Stimulated activated CD4-positive, alpha-beta T cell treated with anti-CD3 and anti-CD28 coated beads, Interleukin-1b, Interleukin-23, amount 100 ng/mL, for 1 hour (primary cell): ENCODE measurements at regions not wholly inside any gene's neighbourhood (a gene's known extent, or its start where the extent isn't known, plus 50 kb on each side); places are given as distances from the start of the nearest gene placed in this dataset.

Source experiments
- DNase-seq, 2 donors: peaks; one replicate each; pipeline ENCODE4 v3.0.0-alpha.2; 2020; ENCODE audit warnings: low read depth in 2 of 2

DNA sequence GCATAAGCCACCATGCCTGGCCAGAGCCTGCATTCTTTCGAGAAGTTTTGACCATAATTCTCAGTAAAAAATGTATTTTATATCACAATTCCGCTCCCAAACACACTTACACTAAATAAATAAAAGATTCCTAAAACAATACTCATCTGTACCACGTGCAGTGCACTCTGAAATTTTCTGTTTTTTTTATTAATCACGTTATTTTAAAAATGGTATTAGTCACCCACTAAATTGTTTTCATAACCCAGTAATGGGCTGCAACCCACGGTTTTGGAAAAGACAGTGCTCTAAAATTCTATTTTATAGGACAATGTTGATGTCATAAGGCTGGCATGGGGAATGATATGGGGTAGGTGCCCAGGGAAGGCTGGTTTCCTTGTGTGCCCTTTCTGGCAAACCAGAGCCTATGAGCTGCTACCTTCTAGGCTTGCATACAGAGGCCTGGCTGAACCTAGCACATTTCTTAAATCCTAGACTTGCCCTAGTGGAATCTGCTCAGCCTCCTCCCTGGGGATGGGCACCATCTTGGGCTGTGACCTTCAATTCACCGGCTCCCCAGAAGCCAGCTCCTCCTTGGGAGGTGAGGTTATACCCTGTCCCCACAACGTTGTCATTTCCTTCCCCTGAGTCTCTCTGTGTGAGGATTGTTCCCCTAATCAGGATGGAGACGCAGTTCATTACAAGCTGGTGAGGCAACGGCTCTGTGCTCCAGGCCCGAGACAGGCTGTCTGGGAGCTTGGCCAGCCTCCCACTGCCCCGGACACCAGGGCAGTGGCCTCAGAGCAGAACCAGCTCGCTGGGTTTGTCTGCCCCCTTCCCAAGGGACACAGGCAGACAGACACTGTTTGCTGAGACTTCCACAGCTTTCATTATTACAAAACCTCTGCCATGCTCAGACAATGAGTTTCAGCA, 116.5 kb upstream of the NAV2 start:
- no peak for DNase-seq

DNA sequence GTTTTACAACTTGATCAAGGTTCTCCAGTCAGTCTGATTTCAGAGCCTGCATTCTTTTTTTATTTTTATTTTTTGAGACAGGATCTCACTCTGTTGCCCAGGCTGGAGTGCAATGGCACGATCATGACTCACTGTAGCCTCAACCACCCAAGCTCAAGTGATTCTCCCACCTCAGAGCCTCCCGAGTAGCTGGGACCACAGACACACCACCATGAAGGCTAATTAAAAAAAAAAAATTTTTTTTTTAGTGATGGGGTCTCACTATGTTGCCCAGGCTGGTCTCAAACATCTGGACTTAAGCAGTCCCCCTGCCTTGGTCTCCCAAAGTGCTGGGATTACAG, 117.2 kb upstream of the NAV2 start:
- DNase-seq: no peak

DNA sequence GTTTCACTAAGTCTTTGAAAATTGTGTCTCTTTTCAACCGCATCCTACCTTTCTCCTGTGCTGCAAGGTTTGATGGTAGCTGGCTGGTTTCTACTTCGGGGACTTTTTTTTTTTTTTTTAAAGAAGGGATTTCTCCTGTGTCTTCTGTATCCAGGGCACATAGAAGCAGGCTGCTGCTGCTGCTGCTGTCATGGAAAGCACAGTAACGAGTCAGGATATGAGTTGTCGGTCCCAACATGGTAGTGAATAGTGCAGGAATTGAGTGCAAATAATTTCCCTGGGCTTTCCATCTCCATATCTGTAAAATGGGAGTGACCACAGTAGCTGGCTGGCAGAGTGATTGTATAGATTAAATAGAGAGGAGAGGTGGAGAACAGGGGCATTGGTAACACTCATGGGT, 118.3 kb upstream of the NAV2 start:
- DNase-seq: no peak

DNA sequence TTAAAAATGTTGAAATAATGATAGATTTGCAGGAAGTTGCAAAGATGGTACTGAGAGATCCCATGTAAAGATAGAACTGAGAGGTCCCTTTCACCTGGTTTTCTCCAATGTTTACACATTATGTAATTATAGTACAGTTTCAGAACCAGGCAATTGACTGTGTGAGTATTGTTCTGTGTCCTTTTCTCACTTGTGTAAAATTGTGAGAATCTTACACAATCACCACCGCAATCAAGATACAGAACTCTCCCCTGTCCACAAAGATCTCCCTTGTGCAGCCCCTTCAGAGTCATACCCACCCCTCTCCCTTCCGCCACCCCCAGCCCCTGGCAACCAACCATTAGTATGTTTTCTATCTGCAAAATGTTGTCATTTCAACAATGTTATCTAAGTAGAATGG, 119.8 kb upstream of the NAV2 start:
- DNase-seq: no peak

DNA sequence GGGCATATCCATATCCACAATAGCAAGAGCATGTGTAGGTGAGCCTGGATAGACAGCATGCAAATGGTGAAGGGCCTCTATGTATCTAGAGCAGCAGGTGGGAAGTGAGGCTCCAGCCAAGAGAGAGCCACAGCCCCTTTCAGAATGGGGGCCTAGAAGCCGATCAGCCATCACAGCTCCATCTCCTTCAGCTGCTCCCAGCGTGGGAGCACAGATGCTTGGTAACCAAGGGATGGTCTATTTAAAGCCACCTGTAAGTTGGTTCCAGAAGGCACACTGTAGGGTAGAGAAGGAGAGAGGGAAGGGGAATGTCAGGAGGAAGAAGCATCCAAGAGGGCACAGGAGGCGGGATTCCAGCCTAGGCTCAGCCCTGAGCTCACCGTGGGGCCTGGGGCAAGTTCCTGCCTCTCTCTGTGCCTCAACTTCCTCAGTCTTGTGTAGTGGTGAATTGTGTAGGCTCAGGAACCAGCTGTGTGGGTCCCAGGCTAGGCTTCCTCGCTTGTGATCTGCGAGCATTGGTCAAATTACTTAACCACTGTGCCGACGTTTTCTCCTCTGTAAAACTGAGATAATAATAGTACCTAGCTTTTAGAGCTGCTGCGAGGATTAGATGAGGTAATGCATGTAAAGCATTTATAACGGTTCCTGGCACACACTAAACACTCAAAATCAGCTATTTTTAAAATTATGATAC, 122.9 kb upstream of the NAV2 start:
- no peak for DNase-seq

DNA sequence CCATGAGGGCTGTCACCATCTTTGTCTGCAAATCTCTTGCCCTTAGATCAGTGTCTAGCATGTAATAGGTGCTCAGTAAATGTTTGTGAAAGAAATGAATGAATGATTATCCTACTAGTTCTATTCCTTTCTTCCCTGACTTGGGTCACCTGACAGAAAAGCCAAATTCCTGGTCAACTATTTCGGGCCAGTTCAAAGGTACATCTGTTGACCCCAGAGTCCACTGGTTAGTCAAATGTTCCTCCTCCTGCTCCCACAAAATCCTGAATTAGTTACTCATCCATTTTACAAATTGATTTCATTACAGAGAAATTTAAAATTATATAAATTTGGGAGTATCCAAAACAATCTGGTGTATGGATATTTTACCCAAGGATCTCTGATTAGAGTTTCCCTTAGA, 124.7 kb upstream of the NAV2 start:
- no peak for DNase-seq

DNA sequence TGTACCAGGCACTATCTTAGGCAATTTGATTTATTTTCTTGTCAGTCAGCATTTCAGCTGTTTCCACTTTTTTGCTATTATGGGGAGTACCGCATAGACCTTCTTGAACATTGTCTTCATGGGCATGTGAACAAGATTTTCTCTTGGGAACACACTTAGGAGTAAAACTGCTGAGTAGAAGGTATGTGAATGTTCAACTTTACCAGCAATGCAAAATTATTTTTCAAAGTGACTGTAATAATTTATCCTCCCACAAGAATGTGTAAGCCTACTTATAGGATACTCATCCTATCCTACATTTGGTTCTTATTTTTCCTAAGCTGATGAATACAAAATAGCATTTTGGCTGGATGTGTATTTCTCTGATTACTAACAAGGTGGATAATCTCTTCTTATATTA, 132.0 kb upstream of the NAV2 start:
- no peak for DNase-seq

DNA sequence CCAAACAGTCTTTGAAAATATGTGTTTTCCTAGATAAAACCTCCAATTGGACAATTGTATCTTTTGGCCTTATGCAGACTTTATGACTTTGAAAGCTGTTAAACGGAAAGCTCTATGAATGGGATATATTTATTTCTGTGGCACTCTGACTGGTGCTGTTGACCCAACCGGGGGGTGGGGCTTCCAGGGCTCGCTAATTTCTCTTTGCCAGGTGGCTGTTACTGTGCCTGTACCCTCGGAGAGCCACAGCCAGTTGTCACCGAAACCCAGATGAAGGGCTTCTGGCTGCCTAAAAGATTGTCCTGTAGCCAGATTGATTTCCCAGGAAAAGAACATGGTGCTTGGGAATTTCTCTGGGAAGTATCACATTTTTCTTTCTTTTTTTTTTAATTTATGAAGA, 132.7 kb upstream of the NAV2 start:
- no peak for DNase-seq

DNA sequence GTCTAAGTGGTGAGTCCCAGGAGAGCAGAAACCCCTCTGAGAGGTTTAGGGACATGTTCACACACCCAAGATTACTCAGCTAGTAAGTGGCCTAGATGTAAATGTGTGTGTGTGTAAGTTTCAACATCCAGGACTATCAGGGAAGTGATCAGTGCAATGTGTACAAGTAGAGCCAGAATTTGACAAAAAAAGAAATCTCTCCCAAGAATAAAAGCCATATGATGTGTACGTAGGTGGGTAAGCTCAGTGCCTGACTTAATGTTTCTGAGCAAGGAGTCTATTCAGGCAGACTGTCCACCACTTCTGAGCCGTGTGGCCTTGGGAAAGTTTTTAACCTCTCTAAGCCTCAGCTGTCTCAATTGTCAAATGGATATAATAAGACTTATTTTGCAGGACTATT, 133.8 kb upstream of the NAV2 start:
- no peak for DNase-seq

DNA sequence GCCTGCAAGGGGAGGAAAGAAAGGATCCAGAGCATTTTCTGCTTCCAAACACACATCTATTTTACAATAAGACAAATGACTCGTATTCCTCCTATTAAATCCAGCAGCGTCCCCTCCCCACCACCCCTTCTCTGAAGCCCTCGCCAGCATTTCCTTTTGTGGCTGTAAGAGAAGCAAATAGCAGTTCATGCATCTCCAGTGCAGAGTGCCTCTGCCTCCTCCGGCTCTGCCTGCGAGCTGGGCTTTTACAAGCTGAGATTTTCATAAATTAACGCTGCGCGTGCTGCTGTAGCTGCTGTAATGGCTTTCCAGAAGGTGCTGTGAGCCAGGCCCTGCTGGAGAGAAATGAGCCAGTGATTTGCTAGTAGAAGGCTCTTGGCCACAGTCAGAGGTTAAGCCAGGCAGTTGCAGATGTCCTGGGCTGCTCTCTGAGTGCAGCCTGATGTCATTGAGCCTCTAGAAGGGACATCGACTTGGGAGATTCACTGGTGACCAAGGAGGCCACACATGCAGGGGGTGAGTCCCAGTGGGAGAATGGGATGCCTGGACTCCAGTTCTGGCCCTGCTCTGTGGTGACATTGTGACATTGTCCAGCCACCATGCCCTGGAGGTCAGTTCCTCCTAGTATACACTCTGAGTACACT, 134.5 kb upstream of the NAV2 start:
- no peak for DNase-seq

DNA sequence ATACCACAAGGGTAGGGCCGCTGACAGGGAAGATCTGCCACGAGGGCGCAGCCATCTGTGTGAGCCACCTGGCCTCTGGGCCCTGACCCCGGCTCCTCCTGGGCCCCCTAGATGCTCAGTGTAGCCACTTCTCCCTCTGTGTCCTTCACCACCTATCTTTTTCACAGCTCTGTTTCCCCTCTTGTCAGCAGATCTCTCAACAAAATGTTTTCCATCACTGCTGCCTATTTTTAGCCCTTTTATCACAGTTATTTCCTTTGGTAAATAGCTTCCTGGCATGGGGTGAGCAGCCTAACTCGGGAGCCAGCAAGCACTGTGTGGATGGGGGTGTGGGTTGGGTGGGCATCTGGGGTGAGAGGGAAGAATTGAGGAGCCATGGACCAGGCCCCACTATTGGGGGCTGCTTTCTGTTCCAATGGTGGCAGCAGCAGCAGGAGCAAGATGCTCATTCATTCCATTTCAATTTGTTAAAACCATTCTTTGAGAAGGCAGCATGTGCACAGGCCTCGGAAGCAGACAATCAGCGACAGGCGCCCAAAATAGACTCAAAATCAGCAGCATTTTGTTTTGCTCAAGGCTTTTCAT, 135.2 kb upstream of the NAV2 start:
- no peak for DNase-seq

DNA sequence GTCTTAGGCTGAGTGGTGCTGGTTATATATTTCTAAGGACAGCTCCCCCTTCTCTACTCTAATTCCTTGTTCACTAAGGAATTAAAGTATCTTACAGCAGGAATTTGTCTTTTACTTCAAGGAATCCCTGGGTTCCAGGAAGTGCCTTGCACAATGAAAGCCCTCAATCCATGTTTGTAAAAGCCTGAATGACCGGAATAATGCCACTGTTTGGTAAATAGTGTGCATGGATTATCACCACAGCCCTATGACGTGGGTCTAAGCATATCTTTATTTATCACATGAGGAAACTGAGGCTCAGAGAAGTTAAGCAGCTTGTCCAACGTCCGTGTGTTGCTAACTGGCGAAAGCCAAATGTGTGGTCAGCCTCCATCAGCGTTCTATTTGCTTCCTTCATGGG, 135.7 kb upstream of the NAV2 start:
- no peak for DNase-seq

DNA sequence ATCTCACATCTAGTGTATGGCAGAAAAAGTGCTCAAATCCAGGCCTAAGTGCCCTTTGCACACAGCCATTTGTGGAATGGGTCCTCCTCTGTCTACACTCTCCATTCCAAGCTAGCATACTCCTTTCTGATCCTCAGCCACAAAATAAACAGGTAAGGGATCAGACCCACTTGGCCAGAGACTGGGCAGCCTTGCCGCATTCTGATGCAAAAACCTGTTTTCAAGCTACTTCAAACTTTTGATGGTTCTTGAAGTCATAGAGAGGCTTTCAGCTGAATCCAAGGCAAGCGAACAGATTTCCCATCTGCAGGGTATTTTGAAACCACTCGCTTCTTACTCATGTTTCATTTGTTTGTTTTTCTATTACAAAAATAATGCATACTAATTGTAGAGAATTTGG, 136.6 kb upstream of the NAV2 start:
- DNase-seq: no peak

DNA sequence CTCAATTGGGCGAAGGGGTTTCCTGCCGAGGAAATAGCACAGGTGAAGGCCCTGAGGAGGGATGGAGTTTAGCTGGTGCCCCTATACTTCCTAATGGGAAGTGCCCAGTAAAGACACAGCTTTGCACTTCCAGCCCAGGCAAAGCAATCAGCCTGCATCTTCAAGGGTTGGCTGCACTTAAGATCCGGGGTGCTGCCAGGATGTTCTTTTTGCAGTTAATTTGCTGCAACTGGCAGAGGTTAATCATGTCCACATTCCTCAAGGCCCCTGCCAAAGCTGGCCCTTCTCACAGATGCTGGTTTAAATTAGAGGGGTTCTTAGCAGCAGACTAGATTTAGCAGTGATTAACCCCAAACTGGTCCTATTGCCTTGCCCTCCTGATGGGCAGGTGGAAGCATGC, 137.7 kb upstream of the NAV2 start:
- no peak for DNase-seq

DNA sequence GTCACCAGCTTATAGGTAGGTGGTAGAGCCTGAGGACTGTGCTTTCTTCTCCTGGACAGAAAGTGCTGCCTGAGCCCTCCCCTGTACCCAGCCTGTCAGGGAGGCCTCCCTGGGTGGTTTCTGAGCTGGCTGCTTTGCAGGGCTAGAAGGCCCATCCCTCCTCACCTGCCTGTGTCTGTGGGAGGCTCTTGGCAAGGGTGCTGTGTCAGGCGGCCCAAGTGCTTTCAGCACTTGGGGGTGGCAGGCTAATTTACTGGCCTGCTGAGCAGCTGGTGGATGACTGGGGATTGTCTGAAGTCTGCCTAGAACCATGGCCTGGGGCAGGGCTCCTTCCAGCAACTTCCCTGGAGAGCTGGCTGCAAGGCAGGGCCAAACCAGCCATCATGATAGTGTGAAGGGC, 139.0 kb upstream of the NAV2 start:
- DNase-seq: no peak

DNA sequence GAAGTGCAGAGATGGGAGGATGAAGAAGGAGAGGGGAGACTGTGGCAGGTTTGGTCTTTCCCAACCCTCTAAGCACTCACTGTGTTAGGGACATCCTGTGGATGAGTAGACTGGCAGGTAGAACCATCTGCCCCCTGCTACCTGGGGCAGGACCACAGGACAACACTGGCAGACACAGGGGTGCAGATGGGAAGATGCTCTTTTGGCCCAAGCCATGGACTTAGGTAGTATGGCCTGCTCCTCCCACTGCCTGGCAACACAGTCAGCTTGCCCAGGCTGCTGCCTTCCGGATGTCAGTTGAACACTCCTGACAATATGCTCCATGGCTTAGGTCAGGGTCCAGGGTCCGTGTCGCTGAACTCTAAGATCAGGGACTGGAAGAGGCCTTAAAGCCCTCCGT, 140.7 kb upstream of the NAV2 start:
- no peak for DNase-seq

DNA sequence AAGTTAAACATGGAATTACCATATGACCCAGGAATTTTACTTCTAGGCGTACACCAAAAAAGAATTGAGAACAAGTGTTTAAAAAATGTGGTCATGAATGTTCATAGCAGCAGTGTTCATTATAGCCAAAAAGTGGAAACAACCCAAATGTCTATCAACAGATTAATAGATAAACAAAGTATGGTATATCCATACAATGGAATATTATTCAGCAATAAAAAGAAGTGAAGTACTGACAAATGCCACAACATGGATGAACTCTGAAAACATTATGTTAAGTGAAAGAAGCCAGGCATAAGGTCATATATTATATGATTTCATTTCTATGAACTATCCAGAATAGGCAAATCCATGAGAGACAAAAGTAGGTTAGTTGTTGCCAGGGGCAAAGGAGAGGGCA, 141.7 kb upstream of the NAV2 start:
- DNase-seq: no peak

DNA sequence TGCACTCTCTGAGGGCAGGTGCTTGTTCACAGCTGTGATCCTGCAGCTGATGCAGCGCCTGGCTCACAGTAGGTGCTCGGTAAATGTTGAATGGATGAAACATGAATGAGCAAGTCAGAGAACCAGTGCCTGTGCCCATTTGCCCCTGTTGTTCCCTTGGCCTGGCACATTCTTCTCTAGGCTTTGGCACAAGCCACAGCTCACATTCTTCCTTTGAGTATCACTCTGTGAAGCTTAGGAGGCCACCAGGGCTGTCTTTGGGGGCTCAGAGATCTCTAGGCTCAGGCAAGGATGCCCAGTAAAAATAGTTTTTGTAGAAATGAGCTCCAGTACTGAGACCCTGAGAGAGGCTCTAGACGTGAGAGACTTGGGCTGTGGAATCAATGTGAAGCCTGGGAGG, 144.6 kb upstream of the NAV2 start:
- no peak for DNase-seq

DNA sequence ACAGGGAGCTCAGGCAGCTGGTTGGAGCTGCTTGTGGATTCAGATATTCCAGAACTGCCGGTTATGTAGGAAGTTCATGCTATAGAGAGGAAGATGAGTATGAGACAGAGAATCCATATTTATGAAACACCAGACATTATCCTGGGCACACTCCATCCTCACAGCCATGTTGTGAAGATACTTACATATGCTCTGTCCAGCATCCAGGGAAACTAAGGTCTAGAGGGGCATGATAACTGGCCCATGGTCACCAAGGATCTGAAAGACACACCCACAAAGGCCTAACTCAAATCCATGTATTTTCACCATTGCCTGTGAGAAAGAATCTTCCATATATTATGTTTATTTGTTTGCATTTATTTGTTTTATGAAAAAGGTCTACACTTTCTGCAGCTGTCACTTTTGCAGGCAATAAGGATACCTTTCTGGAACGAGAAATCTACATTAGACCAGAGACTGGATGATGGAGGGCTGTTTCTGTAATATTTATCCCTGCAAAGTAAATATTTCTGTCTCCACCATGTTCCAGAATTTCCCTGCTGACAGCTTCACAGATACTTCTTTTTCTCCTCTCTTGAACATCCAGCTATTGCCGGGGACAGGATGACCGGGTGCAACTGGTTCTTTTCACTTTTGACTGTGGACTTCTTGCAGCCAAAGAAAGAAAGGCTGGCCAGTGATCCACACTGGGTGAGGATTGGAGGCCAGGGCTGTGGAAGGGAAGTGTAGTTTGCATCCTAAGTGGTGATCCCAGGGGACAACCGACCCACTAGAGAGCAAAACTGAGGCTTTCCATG, 145.9 kb upstream of the NAV2 start:
- DNase-seq: no peak

DNA sequence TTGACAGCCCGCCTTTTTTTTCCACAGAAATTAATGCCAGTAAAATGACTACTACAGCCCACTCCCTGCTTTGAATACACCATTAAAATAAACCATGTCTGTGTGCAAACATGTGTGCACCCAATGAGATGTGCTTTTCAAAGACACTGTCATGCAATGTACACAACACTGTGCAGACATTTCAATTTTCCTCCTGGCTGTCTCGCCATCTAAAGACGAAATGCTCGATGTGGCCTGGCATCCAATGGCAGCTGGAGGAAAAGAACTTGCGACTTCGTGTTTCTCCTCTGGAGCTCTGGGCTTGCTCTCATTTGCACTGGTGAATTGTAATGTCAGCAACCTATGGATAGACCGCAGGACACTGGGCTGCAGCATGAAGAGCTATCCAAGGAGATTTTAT, 147.0 kb upstream of the NAV2 start:
- no peak for DNase-seq

DNA sequence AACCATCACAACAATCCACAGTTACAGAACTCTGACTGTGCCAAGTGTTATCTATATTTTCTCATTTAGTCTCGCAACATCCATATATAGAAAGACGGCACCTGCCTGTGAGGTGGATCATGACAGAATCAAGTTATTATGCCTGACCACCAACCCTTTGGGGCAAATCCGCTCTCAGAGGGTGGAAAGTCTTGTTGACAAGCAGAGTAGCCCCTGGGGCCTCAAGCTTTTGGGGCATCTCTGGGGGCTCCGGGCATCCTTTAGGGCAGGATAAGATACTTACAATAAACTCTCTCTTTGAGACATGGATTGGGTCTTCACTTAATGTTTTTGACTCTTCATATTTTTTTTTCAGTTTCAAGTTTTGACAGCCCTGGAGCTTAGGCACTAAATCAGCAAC, 150.5 kb upstream of the NAV2 start:
- DNase-seq: no peak

DNA sequence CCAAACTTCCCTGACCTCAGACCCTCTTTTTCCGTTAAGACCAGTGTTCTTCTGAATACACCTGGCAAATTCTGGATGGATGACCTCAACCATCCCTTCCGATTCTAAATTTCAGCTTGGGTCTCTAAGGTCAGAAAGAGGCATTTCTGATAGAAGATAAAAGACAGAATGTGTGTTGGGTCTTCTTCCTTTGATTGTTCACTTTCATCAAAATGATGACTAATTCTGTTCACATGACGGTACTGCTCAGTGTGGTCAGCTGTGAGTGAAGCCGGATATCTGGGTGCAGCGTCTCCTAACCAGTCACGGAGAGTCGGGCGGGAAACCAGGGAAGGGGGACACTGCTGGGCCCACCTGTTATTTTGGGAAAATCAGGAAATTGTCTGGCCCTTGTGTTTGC, 151.6 kb upstream of the NAV2 start:
- no peak for DNase-seq
